ENCODE measurements at regions not wholly inside any gene's neighbourhood (a gene's known extent, or its start where the extent isn't known, plus 50 kb on each side); places are given as distances from the start of the nearest gene placed in this dataset.

DNA sequence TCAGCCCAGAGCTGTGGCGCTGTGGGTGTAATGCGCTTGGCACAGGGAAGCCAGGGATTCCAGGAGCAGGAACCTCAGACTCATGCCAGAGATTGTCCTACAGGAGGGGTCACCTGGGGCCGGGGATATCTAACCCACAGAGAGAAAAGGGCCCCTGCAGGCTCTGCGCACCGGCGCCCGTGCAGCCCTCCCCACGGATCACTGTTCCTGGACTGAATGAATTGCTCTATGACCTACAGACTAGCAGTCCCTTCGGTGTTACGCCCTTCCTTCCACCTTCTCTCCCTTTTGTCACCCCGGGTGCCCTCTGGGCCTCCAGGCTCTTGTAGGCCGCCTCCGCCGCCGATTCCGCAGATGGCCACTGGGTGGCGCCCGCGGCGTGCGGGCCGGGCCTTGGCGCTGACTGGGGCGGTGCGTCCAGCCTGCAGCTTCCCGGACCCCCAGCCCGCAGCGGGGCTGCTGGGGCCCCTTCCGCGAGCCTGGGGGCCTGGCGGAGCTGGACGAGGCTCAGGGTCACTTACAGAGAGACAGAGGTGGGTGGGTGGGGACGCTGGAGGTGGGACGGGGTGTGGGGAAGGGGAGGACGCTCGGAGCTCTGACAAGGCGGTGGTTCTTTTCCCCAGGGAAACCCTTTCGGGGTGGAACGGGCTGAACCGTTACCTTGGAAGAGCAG, 101.3 kb downstream of the IER5 start:
- no peaks in the 10 kb centered on the region for H3K9me3 Mint-ChIP-seq
- peaks cover 15% of the 10 kb centered on the region for H3K27me3 Mint-ChIP-seq
- no peaks in the 10 kb centered on the region for H3K36me3 Mint-ChIP-seq (ENCODE audit: low read depth)
- peak; percentile 70 for DNase-seq
- ChIA-PET CTCF (interaction anchor here (0.7 to 3.0 kb wide), 13 partner anchors 10 to 315 kb away, joined by 3 to 17 read pairs (median 4); no protein-coding TSS in a partner anchor), POLR2A (no interaction called here)
- H3K4me3 Mint-ChIP-seq: no peak overlapping the region
- no peak overlapping the region for H3K27ac Mint-ChIP-seq
- H3K4me1 Mint-ChIP-seq: peaks cover 3% of the 10 kb centered on the region

DNA sequence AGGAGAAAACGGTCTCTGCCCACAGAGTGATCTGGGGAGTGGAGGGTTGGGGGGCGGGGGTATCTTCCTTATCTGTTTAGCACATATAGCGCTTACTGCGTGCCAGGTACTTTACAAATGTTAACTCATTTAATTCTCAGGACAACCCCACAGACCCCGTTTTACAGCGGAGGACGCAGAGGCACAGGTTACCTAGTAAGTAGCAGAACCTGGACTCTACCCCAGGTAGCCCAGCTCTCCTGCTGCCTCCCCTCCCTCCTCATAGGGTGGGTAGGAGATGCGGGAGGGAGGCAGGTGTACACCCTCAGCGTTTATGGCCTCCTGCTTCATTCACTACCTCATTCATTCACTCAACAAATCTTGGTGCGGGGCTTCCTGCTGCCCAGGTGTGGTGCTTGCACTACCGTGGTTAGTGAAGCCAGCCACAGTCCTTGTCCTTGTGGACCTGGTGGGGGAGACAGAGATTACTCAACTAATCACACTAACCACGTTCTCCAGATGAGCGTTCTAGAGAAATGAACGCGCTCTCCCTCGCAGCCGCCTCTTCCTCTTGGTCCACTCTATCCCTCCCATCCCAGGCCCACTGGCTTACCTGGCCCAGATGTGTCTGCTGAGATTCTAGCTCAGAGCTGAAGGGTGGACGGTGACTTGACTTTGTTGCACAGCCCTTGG, 102.0 kb downstream of the IER5 start:
- ChIA-PET POLR2A (no interaction called here), CTCF (interaction anchor here (0.7 to 3.0 kb wide), 11 partner anchors 10 to 314 kb away, joined by 3 to 17 read pairs (median 4); no protein-coding TSS in a partner anchor)
- H3K27ac Mint-ChIP-seq: no peak overlapping the region
- H3K27me3 Mint-ChIP-seq: peaks cover 11% of the 10 kb centered on the region
- H3K36me3 Mint-ChIP-seq (ENCODE audit: low read depth): no peaks in the 10 kb centered on the region
- H3K4me3 Mint-ChIP-seq: no peak overlapping the region
- no peak for DNase-seq
- no peaks in the 10 kb centered on the region for H3K9me3 Mint-ChIP-seq
- H3K4me1 Mint-ChIP-seq: peaks cover 3% of the 10 kb centered on the region

DNA sequence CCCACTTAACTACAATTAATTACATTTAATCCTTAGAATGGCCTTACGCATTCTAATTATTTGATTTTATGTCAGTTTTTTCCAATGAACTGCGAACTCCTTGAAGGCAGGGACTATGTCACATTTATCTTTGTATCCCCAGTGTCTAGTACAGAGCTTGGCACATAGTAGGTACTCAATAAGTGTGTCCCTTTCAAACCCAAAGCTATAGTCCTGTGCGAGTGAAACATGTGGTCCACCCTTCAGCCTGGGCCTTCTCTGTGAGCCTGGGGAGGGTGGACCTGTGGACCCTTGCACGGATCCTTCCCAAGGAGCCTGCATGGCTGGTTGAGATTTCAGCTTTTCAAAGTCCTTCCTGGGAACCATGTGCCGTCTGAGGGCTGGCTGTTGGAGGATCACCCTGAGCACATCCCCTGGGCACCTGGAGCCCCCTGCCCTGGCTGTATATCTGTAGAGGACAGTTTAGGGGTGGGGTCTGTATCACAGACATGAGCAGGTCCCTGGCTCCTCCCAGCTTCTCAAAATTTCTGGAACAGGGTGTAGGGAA, 103.1 kb downstream of the IER5 start:
- H3K4me1 Mint-ChIP-seq: peaks cover 3% of the 10 kb centered on the region
- no peak overlapping the region for H3K27ac Mint-ChIP-seq
- H3K9me3 Mint-ChIP-seq: no peaks in the 10 kb centered on the region
- peaks cover 5% of the 10 kb centered on the region for H3K27me3 Mint-ChIP-seq
- H3K4me3 Mint-ChIP-seq: no peak overlapping the region
- no peaks in the 10 kb centered on the region for H3K36me3 Mint-ChIP-seq (ENCODE audit: low read depth)
- DNase-seq: no peak
- CTCF ChIA-PET: interaction anchor here (1.1 to 2.3 kb wide), 2 partner anchors 234 to 239 kb away, joined by 3 to 14 read pairs; no protein-coding TSS in a partner anchor
- POLR2A ChIA-PET: no interaction called here

DNA sequence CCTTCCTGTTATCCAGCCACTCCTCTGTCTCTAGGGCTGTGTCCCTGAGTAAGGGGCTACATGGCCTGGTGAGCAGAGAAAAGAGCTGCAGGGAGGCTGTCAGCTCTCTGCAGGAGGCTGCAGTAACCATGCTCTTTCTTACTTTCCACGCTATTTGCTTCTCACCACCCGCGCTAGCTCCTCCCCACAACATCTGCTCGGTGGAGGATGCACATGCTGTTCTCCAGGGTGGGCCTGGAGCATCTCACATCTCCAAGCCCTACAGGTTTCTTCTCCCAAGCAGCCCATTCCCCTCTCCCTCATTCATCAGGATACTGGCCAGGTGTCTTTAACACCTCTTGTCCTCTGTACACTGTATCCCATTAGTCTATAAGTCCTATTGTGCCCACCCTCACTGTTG, 103.8 kb downstream of the IER5 start:
- Mint-ChIP-seq H3K4me3 (no peak overlapping the region), H3K4me1 (peaks cover 3% of the 10 kb centered on the region), H3K36me3 (ENCODE audit: low read depth) (no peaks in the 10 kb centered on the region), H3K27me3 (peaks cover 2% of the 10 kb centered on the region), H3K27ac (no peak overlapping the region), H3K9me3 (no peaks in the 10 kb centered on the region)
- DNase-seq: no peak
- CTCF ChIA-PET: interaction anchor here (0.9 to 1.1 kb wide), 2 partner anchors 231 to 233 kb away, joined by 3 to 4 read pairs; no protein-coding TSS in a partner anchor
- POLR2A ChIA-PET: interaction anchor here (0.5 kb wide), 1 partner anchor 96 kb away, joined by 8 read pairs; no protein-coding TSS in a partner anchor

DNA sequence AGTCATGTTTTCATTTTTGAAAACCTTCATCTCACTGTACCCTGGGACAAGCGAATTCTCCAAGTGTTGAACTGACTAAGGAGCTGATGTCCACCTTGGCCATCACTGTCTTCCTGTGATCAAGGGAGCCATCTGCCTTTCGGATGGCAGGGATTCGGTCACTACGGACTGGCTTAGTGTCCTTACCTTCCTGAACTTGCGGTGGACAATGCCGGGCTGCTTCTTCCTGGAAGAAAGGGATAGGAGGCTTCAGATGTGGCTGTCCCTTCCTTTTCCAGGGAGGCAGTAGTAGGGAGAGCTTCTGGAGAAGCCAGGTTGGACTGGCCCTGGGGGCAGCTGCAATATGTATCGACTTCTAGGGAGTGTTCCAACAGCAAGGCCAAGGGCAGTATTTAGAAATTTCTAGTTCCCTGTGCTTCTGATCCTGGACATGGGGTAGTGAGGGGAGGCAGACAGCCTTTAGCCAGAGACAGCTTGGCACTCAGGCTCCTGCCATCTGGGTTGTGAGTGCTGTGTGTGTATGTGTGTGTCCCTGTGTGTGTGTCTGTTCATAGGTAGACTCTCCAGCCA, 114.6 kb downstream of the IER5 start:
- H3K4me3 Mint-ChIP-seq: no peak overlapping the region
- no peak overlapping the region for H3K27ac Mint-ChIP-seq
- no peak for DNase-seq
- H3K4me1 Mint-ChIP-seq: no peaks in the 10 kb centered on the region
- POLR2A ChIA-PET: no interaction called here
- H3K9me3 Mint-ChIP-seq: peaks cover 7% of the 10 kb centered on the region
- no peaks in the 10 kb centered on the region for H3K36me3 Mint-ChIP-seq (ENCODE audit: low read depth)
- CTCF ChIA-PET: interaction anchor here (1.0 to 1.8 kb wide), 3 partner anchors 13 to 222 kb away, joined by 3 to 4 read pairs (median 4); no protein-coding TSS in a partner anchor
- peaks cover 28% of the 10 kb centered on the region for H3K27me3 Mint-ChIP-seq

DNA sequence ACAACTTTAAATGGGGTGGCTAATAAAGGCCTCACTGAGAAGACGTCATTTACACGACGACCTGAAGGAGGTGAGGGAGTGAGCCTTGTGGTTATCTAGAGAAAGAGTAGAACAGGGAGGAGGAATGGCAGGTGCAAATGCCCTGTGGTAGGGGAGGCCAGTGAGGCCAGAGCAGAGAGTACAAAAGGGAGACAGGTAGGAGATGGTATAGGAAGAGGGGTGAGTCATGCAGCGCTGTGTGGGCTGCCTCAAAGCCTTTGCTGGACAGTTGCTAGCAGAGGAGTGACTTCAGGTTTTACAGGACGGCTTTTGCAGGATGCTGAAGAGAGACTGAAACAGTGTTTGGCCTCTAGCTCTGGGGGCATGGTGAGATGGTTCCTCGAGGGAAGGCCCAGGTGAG, 116.0 kb downstream of the IER5 start:
- Mint-ChIP-seq H3K27me3 (peaks cover 19% of the 10 kb centered on the region), H3K9me3 (peaks cover 7% of the 10 kb centered on the region), H3K4me3 (no peak overlapping the region), H3K36me3 (ENCODE audit: low read depth) (no peaks in the 10 kb centered on the region), H3K27ac (no peak overlapping the region), H3K4me1 (no peaks in the 10 kb centered on the region)
- DNase-seq: no peak
- ChIA-PET POLR2A (no interaction called here), CTCF (interaction anchor here (1.6 kb wide), 1 partner anchor 14 kb away, joined by 3 read pairs; no protein-coding TSS in a partner anchor)

DNA sequence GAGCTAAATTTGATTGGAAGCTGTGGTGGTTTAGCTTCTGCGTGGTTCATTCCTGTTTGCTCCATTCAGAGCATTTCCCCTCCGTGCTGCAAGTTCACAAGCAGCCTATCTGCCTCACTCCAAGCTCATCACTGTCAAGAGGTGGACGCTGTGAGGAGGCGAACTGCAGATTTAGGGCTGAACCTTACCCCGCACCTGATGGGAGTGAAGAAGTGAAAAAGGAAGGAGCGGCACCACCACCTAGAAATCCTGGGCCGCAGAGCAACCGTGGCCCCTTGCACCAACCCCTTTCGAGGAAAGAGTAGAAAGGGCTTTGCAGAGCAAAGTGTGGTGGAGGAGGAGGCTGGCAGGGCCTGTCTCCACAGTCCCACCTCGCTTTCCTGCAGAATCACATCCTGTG, 117.4 kb downstream of the IER5 start:
- no peak overlapping the region for H3K4me3 Mint-ChIP-seq
- POLR2A ChIA-PET: no interaction called here
- DNase-seq: no peak
- no peak overlapping the region for H3K27ac Mint-ChIP-seq
- H3K36me3 Mint-ChIP-seq (ENCODE audit: low read depth): no peaks in the 10 kb centered on the region
- H3K9me3 Mint-ChIP-seq: no peaks in the 10 kb centered on the region
- H3K27me3 Mint-ChIP-seq: peaks cover 13% of the 10 kb centered on the region
- CTCF ChIA-PET: no interaction called here
- no peaks in the 10 kb centered on the region for H3K4me1 Mint-ChIP-seq

DNA sequence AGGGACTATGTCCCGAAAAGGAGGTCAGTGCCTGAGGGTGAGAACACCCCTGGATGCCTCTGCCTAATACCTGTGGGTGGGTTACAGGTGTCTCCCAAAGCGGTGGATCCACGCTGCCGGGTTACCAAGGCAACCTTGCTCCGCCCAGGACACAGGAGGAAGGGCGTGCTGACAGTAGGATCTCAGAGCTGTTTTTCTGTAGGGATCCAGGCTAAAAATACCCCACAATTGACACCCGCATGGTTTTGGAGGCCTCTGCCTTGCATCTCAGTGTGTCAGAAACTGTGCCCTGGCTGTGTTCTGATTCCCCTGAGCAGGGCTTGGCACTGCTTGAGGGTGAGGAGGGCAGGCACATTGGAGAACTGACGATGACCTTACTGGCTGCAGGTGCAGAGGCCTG, 118.0 kb downstream of the IER5 start:
- ChIA-PET POLR2A (no interaction called here), CTCF (no interaction called here)
- no peaks in the 10 kb centered on the region for H3K9me3 Mint-ChIP-seq
- no peak for DNase-seq
- H3K27ac Mint-ChIP-seq: no peak overlapping the region
- no peaks in the 10 kb centered on the region for H3K36me3 Mint-ChIP-seq (ENCODE audit: low read depth)
- no peaks in the 10 kb centered on the region for H3K4me1 Mint-ChIP-seq
- H3K4me3 Mint-ChIP-seq: no peak overlapping the region
- H3K27me3 Mint-ChIP-seq: peaks cover 13% of the 10 kb centered on the region

DNA sequence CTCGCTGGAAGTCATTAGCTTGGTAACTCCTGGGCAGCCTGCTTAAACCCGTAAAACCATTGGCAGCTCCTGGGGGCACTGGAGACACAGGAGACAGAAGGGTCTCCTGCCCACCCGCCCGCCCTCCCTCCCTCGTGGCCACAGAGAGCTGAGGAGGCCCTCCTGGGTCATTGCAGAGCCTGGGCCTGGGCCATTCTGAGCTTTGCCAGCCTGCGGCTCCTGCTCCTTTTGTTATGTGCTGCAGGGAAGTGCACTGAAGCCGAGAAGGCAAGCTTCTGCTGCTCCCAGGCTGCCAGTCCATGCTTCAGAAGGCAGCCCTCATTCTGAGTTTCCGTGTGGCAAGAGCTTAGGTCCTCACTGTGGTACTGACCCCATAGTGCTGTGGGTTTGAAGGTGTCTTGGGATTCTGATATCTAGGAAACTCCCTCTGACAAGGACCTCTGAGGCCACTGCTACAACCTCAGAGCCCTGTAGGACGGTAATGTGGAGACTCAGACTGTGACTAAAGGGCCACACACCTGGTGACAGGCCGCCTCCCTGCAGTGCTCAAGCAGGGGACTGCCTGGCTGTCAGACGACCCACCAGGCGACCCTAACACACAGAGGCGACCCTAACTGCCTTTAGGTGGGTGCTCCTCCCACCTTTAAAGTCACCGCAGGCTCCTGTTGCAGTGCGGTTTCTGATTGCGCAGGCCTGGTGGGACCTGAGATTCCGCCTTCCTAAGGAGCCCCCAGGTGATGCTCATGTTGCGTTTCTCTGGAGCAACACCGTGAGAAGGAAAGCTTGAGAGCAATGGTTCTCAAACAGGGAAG, 118.7 kb downstream of the IER5 start:
- no peaks in the 10 kb centered on the region for H3K4me1 Mint-ChIP-seq
- no peak overlapping the region for H3K4me3 Mint-ChIP-seq
- no peak overlapping the region for H3K27ac Mint-ChIP-seq
- H3K36me3 Mint-ChIP-seq (ENCODE audit: low read depth): no peaks in the 10 kb centered on the region
- no peak for DNase-seq
- no peaks in the 10 kb centered on the region for H3K9me3 Mint-ChIP-seq
- ChIA-PET CTCF (interaction anchor here (1.1 kb wide), 1 partner anchor 10 kb away, joined by 3 read pairs; no protein-coding TSS in a partner anchor), POLR2A (no interaction called here)
- H3K27me3 Mint-ChIP-seq: peaks cover 16% of the 10 kb centered on the region

DNA sequence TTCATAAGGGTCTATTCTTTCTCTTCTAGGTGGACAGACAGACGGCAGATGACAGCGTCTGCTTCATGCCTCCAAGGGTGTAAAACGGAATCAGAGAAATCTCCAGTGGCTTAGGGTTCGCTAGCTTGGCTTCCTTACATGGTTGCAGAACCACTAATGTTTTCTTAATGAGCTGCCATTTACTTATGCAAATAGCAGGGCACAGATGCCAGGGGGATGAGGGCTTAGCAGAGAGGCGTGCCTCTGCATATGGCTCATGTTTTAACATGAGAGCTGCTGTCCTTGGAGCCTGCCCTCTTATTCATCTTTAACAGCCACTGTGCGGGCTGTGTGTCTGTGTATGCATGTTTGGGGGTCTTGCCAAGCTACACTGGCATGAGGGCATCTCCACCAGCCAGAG, 119.6 kb downstream of the IER5 start:
- no peaks in the 10 kb centered on the region for H3K9me3 Mint-ChIP-seq
- H3K27ac Mint-ChIP-seq: no peak overlapping the region
- no peaks in the 10 kb centered on the region for H3K4me1 Mint-ChIP-seq
- ChIA-PET CTCF (interaction anchor here (1.1 kb wide), 1 partner anchor 11 kb away, joined by 3 read pairs; no protein-coding TSS in a partner anchor), POLR2A (no interaction called here)
- no peak for DNase-seq
- H3K27me3 Mint-ChIP-seq: peaks cover 22% of the 10 kb centered on the region
- no peak overlapping the region for H3K4me3 Mint-ChIP-seq
- H3K36me3 Mint-ChIP-seq (ENCODE audit: low read depth): no peaks in the 10 kb centered on the region

DNA sequence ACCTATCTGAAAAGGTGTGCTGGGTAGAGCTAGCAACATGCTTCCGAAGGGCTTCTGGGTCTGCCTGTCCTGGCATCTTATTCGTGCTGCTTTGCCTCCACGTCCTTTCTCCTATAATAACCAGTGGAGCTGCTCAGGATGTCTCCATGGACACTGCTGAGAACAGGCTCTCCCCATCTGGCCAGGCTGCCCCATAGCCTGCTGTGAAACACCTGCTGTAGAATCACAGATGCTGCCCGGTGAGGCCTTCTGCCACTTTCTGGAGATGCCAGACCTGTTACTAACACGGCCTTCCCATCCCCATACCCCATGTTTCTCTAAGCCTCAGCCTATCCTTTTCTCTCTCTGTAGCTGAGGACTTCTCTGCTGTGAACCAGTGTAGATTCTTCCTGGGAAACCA, 120.5 kb downstream of the IER5 start:
- H3K36me3 Mint-ChIP-seq (ENCODE audit: low read depth): no peaks in the 10 kb centered on the region
- no peaks in the 10 kb centered on the region for H3K4me1 Mint-ChIP-seq
- H3K9me3 Mint-ChIP-seq: no peaks in the 10 kb centered on the region
- no peak overlapping the region for H3K27ac Mint-ChIP-seq
- peaks cover 21% of the 10 kb centered on the region for H3K27me3 Mint-ChIP-seq
- no peak overlapping the region for H3K4me3 Mint-ChIP-seq
- CTCF ChIA-PET: no interaction called here
- POLR2A ChIA-PET: no interaction called here
- DNase-seq: no peak

DNA sequence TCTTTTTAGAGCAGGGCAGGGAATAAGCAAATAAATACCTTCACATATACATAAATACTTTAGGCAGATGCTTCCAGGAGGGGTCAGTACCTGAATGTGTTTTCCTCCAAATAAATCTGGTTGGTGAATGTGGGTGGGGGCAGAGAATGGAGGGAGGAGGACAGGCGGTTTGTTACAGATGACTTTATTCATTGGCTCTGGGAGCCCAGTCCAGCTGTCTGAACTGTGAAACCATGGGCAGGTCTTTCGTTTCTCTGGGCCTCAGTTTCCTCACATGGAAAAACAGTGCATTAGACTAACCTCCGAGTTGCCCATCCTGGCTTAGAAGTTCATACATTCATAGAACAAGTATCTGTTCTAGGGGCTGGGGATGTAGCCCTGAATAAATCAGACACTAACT, 124.6 kb downstream of the IER5 start:
- CTCF ChIA-PET: interaction anchor here (0.6 kb wide), 1 partner anchor 808 kb away, joined by 3 read pairs; no protein-coding TSS in a partner anchor
- H3K4me1 Mint-ChIP-seq: no peaks in the 10 kb centered on the region
- no peaks in the 10 kb centered on the region for H3K9me3 Mint-ChIP-seq
- DNase-seq: no peak
- no peak overlapping the region for H3K27ac Mint-ChIP-seq
- peaks cover 17% of the 10 kb centered on the region for H3K27me3 Mint-ChIP-seq
- no peaks in the 10 kb centered on the region for H3K36me3 Mint-ChIP-seq (ENCODE audit: low read depth)
- H3K4me3 Mint-ChIP-seq: no peak overlapping the region
- POLR2A ChIA-PET: no interaction called here
